DOHH2 (cell line): ENCODE measurements at regions not wholly inside any gene's neighbourhood (a gene's known extent, or its start where the extent isn't known, plus 50 kb on each side); places are given as distances from the start of the nearest gene placed in this dataset.

ENCODE experiments used
- EZH2phosphoT487 ChIP-seq: fragments of 200-600 bp; sonication (generic); IDR thresholded peaks from 2 replicates; pipeline ENCODE4 v1.6.1; 2017; ENCODE audit warnings: borderline replicate concordance, mild to moderate bottlenecking, antibody characterized with exemption, low read length, moderate library complexity, mixed read lengths
- TF ChIP-seq, protein P1 (sequence below): fragments of 200-600 bp; sonication (generic); IDR thresholded peaks from one replicate; pipeline ENCODE4 v1.5.1; 2014; ENCODE audit warnings: antibody characterized with exemption, mild to moderate bottlenecking, low read depth, low read length; ENCODE audit not compliant: poor library complexity, severe bottlenecking

GRCh38 chr11:121838571-121838970 lies 277.4 kb downstream of the BLID start:
- TF ChIP-seq EZH2phosphoT487: no peak
- TF ChIP-seq, protein P1, sequence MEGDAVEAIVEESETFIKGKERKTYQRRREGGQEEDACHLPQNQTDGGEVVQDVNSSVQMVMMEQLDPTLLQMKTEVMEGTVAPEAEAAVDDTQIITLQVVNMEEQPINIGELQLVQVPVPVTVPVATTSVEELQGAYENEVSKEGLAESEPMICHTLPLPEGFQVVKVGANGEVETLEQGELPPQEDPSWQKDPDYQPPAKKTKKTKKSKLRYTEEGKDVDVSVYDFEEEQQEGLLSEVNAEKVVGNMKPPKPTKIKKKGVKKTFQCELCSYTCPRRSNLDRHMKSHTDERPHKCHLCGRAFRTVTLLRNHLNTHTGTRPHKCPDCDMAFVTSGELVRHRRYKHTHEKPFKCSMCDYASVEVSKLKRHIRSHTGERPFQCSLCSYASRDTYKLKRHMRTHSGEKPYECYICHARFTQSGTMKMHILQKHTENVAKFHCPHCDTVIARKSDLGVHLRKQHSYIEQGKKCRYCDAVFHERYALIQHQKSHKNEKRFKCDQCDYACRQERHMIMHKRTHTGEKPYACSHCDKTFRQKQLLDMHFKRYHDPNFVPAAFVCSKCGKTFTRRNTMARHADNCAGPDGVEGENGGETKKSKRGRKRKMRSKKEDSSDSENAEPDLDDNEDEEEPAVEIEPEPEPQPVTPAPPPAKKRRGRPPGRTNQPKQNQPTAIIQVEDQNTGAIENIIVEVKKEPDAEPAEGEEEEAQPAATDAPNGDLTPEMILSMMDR: no peak
